NCI-H1105 (cell line): ENCODE measurements at regions not wholly inside any gene's neighbourhood (a gene's known extent, or its start where the extent isn't known, plus 50 kb on each side); places are given as distances from the start of the nearest gene placed in this dataset.

Experiments
- DNase-seq: peaks from one replicate; lab custom pipeline; 2025; lab: John Stamatoyannopoulos, UW

DNA sequence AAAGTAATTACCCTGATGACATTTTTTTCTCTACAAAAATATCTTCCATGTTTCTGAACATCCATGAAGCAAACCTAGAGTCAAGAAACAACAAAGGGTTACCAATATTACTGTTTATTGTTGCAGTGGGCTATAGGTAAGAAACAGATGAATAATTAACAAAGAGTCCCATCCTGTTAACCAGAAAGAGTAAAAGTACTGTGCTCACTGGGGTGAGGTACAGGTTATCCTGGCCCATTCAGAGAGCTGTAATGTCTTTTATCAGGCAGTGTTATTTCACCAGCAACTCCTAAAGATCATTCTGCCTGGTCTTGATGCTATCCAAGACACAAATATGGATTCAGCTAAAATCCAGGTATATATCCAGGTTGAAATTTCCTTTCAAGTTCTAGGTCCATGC is 754.9 kb downstream of the SATB2 start:
- no peak for DNase-seq

DNA sequence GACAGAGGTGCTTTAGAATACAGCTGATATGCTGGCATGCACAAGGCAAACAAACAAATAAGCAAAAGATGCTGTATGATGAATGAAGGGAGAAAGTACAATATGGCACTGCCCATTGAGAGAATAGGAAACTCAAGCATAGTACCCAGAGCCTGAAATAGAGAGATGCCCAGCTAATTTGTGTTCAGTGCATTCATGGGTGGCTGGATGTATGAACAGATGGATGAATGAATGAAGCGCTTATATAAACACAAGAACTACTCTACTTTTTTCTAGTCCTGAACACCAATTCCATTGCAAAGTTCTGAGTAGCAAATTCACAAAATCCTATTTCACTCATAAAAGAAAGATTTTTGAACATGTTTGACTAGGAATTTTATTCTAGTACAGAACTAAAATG is 756.3 kb downstream of the SATB2 start:
- no peak for DNase-seq

DNA sequence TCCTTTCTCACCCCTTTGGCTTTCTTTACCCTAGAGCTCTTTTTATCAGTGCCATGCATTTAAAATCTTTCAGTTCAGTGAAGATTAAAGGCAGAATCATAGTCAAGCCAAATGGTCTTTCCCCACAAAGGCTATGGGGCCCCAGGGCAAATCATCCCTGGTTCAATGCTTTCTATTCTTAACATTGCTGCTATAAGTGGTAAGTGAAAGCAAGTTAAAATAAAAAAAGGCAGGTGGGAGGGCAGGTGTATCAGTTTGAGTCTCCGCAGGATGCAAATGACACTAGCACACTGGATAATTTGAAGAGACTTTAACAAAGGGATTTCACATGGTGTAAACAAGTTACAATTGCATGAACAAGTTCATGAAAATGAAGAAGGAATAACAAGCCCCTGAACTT is 757.4 kb downstream of the SATB2 start:
- peak; percentile 52 for DNase-seq

DNA sequence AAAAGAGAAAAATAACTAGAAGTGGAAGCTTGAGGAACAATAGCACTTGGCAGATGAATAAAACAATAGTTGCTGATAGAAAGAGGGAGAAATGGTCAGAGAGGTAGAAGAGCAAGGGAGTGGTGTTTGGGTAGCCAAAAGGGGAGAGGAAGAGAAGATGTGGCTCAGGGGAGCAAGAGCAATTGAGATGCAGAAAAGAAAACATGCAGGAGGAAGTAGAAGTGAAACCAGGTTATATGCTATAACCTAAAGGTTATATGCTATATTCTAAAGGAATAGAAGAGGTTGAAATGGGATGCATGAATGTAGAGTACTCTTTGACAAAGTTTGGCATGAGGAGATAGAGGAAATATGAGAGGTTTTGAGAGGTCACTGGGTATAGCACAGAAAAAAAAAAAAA is 759.5 kb downstream of the SATB2 start:
- DNase-seq, result no peak

GRCh38 chr2:198697794-198698193 is 759.9 kb downstream of the SATB2 start:
- DNase-seq, result no peak

DNA sequence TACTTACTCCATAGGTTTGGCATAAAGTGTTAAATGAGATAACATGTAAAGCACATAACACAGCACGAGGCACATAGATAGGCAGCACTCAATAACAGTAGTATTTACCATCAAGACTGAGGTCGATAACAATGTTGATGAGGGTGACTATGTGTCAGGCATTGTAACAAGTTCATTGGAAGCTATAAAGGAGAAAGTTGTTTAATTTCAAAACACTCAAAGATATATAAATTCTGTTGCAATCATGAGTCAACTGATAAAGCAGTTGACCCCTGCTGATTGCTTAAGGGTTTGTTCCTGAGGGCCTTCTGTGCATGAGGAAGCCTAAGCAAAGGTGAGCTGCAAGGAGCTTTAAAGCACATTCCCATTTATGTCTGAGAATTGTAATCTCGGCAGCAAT is 760.5 kb downstream of the SATB2 start:
- no peak for DNase-seq

GRCh38 chr2:198695879-198696278 is 761.9 kb downstream of the SATB2 start:
- DNase-seq, result no peak

- no peak for DNase-seq
Measured at GRCh38 chr2:198692907-198693510, 764.7 kb downstream of the SATB2 start.

GRCh38 chr2:198691236-198691635 is 766.5 kb downstream of the SATB2 start:
- no peak for DNase-seq

DNA sequence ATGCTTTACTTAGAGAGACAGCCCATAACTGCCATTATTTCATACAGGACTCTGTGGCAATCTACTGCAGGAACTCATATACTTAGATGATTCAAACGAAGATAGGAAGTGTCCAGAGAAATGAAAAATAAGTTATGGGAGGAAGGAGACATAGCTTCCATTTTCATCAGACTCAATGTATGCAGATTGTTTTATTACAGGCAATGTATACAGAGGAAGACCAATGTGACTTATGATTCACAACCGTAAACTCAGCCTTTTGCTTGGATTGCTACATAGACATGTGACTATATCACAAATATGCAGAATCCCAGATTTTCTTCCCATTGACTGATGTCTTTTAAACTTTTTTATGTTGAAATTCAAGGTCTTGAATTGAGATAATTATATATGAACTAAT is 793.4 kb downstream of the SATB2 start:
- no peak for DNase-seq

GRCh38 chr2:198662905-198663304 is 794.8 kb downstream of the SATB2 start:
- DNase-seq, result no peak

DNA sequence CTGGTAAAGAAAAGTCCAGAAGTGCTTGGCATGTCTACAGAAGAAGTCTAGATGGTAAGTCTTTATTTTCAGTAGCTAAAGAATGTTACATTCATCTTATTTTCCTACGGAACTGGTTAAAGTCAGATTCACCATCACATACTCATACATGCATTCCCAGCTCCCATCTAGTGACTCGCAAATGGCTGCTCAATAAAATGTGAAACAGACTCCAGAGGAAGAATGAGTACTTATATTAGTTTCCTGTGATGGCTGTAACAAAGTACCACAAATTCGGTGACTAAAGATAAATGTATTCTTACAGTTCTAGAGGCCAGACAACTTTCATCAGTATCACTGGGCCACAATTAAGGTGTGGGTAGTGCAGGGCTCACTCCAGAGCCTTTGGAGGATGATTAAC is 797.2 kb downstream of the SATB2 start:
- no peak for DNase-seq

- DNase-seq, result no peak
Measured at GRCh38 chr2:198659096-198659870, 798.5 kb downstream of the SATB2 start.

DNA sequence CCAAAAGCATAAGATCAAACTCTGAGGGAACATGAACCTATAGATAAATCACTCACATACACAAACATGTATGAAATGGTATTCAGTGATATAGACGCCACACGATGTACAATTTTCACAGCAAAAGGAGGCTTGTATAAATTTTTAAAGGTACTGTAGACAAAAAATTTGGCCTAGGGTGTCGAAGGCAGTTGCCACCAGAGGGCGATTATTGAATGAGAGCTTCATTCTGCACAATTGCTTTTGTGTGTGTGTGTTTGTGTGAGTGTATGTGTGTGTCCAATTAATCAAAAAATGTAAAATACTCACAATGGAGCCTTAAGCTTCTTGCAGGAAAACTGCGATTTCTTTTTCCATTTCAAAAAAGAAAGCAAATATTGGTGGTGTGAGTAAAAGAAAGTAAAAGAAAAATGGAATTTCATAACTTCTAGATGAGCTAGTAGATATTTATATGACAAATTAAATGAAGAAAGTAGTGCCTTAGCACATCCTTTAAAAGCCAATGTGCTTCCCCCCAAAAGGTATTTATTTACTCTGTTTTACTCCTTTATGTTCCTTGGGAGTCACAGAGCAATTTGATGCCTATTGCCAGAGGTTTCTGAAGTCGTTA is 800.1 kb downstream of the SATB2 start:
- peak; percentile 6 for DNase-seq

- DNase-seq, result no peak
Measured at GRCh38 chr2:198656869-198657268, 800.9 kb downstream of the SATB2 start.

DNA sequence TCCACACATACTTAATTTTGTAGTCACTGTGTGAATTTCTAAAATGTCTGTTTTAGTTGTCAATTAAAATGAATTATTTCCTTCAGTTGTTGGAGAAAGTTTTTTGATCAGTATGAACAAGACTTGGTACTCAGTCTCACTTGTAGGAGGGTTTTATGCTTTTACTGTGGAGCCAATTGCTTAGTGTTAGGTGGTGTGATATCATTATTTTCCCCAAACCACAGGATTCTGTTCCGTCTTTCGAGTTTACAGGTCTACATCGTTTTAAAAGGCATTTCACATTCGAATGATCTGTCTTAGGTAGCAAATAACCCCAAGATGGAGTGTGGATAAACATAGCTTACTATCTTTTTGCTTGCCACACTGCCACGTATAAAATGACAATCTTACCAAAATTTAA is 803.1 kb downstream of the SATB2 start:
- DNase-seq, result no peak

DNA sequence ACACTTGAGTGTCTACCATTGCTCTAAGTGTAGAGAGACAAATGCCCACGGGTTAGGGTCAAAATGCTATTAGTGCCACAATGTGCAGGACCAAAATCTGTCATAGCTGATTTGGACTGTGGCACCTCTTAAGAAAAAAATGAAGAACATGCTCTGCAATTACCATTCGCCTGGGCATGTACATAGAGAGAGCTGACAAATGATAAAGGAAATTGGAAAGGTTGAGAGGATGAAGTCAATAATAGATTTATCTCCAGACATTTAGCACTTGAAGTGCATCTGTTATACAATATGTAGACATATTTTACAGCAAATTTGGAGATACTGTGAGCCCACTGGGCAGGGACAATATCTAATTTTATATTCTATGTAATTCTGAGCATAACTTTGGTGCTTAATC is 804.4 kb downstream of the SATB2 start:
- DNase-seq, result no peak

DNA sequence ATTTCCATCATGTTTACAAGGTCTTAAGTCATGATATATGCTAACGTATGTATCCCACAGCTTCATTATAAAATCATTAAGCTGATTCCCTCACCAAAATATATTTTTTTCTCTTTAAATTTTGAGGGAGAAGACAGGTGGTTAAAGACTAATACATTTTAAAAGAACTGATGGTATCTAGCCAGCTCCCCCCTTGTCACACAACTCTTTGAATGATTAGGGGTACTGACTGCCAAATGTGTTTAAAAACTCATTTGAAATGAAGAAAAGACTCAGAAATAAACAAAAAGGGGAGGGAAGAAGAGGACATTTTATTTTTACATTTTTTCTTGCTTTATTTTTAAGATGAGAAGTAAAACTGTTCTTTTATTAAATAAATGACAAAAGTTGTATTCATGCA is 805.3 kb downstream of the SATB2 start:
- no peak for DNase-seq

DNA sequence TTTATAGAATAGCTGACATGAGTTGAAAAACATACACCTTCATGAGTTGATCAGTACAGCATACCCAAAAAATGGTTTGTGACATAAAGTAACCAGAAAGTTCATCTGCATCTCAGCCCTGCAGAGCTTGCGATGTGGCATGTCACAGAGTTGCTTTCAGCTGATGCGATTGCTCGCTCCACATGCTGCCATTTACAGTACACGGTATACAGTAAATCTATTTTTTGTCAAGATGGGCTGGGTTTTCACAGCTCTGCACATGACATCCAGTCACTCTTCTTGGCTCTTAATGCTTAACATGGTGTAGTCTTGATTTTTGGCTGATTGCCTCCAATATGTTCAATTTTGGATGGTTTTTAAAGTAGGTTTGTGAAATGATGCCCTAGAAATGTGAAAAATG is 811.9 kb downstream of the SATB2 start:
- DNase-seq, result no peak

DNA sequence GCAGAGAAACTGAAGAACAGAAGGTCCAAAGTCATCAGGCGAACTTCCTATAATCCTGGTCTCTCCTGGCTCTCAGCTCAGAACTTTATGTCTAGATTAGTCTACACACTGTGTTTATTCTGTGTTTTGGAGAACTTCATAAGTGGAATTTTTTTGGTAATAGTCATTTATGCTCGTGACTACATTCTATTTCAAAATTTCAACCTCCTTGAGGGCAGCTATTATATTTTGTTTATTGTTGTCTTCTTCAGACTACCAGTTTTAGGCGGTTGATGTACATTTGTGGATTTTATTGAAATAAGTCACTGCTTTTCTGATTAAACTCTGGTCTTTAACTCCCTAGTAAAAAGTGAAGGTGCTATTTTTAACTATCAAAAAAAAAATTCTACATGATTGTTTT is 816.6 kb downstream of the SATB2 start:
- DNase-seq, result no peak

- DNase-seq, result no peak
Measured at GRCh38 chr2:198640463-198640862, 817.3 kb downstream of the SATB2 start.

GRCh38 chr2:198639580-198639979 is 818.2 kb downstream of the SATB2 start:
- no peak for DNase-seq

- no peak for DNase-seq
Measured at GRCh38 chr2:198638577-198638976, 819.2 kb downstream of the SATB2 start.

- no peak for DNase-seq
Measured at GRCh38 chr2:198630384-198630783, 826.0 kb downstream of the PLCL1 start.
